ENCODE measurements at regions not wholly inside any gene's neighbourhood (a gene's known extent, or its start where the extent isn't known, plus 50 kb on each side); places are given as distances from the start of the nearest gene placed in this dataset.
"Not testable (repeated sequence)": the region's sequence is repeated elsewhere in the genome, so short reads cannot be mapped to it uniquely, and the experiment has no call there.

DNA sequence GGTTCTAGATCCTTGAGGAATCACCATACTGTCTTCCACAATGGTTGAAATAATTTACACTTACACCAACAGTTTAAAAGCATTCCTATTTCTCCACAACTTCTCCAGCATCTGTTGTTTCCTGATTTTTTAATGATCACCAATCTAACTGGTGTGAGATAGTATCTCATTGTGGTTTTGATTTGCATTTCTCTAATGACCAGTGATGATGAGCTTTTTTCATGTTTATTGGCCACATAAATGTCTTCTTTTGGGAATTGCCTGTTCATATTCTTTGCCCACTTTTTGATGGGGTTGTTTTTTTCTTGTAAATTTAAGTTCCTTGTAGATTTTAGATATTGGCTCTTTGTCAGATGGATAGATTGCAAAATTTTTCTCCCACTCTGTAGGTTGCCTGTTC lies 138.2 kb downstream of the CXCL12 start:
- in situ Hi-C loops (cut with HindIII; ENCODE audit: low sequenced_read_pairs) = not testable (repeated sequence)

DNA sequence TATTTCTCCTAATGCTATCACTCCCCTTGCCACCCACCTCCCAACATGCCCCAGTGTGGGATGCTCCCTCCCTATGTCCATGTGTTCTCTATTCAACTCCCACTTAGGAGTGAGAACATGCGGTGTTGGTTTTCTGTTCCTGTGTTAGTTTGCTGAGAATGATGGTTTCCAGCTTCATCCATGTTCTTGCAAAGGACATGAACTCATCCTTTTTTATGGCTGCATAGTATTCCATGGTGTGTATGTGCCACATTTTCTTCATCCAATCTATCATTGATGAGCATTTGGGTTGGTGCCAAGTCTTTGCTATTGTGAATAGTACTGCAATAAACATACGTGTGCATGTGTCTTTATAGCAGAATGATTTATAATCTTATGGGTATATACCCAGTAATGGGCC lies 138.6 kb downstream of the CXCL12 start:
- in situ Hi-C loops (cut with HindIII; ENCODE audit: low sequenced_read_pairs) = not testable (repeated sequence)

DNA sequence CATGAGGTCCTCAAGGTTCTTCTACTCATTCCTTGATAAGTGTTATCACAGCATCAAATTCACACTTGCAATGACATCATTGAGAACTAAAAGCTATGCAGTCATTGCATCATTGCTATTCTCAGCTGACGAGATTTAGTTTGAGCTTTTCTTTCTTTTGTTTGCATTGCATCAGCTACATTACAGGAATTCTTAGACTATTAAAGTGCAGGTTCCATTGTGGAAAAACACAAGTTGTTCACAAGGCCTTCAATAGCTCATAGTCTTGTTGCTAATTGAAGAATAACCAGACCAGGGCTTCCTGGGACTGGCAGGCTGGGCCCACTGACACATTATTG lies 139.3 kb downstream of the CXCL12 start:
- in situ Hi-C loops (cut with HindIII; ENCODE audit: low sequenced_read_pairs) = no loop called here

DNA sequence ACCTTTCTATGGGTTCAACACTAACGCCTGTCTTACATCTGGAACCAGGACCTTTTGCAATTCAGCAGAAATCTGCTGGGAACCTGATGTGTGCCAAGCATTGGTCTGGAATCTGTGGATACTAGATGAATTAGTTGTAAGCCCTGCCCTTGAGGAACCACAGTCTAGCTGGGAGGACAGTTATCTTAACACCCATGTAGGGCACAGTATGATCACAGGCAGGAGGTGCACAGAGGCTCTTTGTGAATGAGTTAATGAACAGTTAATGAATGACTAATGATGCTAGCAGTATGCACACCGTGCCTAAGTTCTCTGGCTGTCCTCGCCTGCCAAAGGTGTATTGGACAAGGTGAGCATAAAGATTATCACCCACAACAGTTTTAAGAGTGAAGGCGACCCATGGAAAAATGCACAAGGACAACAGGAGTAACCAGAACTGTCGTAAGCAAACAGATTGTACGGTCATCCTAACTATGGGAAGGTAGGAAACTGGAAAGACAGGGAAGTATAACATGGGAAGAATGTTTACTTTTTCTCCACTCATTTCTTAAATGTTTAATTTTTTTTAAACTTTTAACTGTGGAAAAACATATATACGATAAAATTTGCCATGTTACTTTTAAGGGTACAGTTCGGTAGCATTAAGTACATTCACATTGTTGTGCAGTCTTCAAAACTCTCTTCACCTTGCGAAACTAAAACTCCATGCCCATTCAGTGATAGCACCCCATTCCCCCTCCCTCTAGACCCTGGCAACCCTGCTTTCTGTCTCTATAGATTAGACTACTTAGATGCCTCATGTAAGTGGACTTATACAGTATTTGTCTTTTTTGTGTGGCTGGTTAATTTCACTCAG lies 139.9 kb downstream of the CXCL12 start:
- in situ Hi-C loops (cut with HindIII; ENCODE audit: low sequenced_read_pairs) = no loop called here

DNA sequence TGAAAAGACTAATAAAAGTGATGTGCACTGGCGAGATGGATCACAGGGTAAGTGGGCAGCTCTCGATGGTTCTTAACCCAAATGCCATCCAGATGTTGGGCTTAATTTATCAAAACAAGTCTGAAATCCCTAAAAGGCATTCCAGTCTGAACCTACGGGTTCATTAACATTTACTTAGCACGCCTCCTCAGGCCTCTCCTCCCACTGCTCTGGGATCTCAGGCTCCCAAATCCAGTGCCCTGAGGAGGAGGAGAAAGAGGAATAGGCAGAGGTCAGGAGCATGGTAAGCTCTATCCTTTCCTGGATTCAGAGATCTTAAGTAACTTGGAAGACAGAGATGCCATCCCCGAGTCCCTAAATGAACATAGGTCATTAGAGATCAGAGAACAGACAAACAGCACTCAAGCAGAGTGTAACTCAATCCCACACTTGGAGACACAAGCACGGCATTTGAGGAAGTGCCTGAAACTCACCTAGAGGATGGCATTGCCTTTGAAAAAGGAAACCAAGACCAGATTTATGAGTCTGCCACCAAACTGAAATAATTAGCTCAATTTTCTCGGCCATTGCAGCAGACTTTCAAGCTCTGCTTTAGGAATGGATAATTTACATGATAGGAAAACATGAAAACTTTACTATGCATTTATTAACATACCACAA lies 140.9 kb downstream of the CXCL12 start:
- in situ Hi-C loops (cut with HindIII; ENCODE audit: low sequenced_read_pairs) = no loop called here

DNA sequence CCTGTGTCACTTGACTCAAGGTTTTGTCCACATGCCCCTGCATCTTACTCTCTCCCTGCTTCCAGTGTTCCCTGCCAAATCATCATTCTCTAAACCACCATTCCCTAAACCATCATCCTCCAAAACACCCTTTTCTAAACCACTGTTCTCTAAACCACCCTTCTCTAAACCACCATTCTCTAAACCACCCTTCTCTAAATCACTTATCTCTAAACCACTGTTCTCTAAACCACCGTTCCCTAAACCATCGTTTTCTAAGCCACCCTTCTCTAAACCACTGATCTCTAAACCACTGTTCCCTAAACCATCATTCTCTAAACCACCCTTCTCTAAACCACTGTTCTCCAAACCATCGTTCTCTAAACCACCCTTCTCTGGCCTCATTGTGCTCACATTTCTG lies 142.1 kb downstream of the CXCL12 start:
- in situ Hi-C loops (cut with HindIII; ENCODE audit: low sequenced_read_pairs) = no loop called here

DNA sequence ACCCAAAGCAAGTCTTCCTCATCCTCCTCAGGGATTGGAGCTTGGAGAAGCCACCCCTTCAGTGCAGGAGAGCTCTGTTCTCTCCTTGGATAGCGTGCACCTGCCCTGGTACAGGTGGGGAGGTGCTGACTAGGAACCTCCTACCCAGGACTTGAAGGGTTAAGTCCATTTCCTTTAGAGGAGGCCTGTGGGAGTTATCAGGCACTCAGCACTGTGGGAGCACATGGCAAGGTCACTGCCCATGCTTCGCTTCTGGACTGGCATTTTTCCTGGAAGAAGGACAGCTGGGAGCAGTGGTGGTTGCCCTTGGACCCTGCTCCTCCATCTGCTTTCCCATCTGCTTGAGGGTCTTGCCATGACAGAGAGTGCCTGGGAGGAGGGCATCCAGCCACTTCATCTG lies 142.8 kb downstream of the CXCL12 start:
- in situ Hi-C loops (cut with HindIII; ENCODE audit: low sequenced_read_pairs) = no loop called here

DNA sequence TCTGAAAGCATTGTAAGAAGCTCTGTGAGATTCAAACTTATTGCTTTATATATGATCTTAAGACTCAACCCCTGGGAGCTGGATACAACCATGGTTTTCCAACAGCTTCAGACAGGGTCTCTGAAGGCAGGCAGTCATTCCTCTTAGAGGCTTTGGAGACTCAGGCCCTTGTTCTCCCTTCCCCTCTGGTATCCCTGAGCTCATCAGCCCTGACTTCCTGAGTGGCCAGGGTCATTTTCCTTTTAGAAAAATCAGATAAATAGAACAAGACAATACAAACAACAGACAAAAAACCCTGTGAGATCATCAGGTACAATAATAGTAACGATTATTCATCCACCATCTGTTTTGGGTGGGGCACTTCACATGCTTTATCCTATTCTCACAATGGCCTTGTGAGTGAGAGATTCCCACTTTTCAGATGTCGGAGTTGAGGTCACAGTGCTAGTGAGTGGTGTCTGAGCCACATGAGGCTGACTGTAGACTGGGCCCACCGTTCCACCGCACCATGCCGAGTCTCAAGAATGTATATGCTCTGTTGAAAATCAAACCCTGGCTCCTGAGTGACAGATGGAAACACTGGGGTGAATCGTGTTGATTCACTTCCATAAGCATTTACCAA lies 144.2 kb downstream of the CXCL12 start:
- in situ Hi-C loops (cut with HindIII; ENCODE audit: low sequenced_read_pairs) = no loop called here

DNA sequence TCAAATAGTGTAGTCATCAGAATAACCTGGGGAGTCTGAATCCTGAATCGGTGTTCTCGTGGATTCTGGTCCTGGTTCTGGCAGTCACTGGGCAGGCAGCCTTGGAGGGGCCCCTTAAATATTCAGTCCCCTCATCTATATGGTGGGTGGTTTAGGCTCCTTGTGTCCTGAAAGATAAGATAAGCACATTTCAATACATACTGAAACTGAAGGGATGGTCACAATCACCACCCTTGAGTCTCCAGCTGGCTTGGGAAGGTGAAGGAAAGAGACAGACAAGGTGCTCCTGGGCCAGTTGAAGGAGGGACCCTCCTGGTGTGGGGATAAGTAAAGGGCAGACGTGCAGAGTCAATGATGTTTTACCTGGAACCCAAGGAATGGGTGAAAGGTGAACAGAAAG lies 146.7 kb downstream of the CXCL12 start:
- in situ Hi-C loops (cut with HindIII; ENCODE audit: low sequenced_read_pairs) = no loop called here

DNA sequence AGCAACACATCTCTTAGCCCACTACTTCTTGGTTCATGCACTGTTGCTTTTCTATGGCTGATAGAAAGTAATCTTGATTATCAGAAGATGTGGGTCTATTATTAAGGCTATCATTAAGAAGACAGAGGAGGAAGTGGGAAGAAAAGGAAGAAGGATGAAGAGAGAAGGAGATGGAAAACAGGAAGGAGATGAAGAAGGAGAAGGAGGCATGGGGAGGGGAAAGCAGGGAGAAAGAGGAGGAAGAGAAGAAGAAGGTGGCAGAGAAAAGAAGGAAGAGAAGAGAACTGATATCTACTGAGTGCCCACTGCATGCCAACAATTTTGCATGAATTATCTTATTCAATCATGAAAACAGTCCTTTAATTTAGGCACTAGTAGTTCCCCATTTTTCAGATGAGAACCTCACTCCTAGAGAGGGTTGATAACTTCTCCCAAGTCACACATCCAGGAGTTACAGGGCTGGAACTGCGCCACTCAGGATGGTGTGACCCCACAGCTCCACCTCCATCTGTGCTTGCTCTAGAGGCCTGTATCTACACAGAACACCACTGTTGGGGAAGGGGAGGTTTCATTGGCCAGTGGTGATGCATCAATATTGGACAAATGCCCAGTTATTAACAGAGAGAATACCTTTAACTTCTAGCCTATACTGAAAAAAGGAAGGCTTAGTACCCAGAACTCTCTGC lies 147.4 kb downstream of the CXCL12 start:
- in situ Hi-C loops (cut with HindIII; ENCODE audit: low sequenced_read_pairs) = no loop called here

DNA sequence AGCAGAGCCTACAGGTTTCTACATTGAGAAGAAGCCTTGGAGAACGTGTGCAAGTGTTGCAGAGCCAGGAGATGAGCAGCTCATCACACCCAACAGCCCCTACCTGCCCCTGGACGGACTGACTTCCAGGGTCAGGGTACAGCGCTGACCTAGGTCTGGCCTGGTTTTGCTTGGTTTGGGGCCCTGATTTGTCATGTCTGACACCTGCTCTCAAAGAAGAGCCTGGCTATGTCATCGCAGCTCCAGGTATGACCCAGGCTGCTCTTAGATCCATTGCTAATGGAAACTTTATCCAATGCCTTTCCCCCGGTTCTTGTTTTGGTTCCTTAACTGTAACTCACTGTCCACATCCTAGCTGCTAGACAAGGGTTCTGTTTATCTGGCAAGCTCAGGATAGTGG lies 149.5 kb downstream of the CXCL12 start:
- in situ Hi-C loops (cut with HindIII; ENCODE audit: low sequenced_read_pairs) = no loop called here

DNA sequence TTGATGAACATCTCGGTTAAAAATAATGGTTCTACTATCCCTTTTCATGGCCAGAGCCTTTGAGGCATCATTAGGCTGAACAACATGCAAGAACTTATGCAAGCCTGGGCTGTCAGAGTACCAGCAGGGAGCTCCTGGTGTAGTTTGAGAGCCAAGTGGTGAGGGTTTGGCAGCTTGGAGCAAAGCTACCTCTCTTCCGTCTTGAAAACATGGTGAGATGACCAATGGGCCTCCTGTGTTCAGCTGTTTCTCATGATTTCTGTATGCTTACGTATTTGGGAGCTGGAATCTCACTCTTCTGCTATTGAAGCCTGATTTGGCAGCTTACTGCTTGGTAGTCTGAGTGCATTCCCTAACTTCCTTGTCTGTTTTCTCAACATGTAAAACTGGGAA lies 150.4 kb downstream of the CXCL12 start:
- in situ Hi-C loops (cut with HindIII; ENCODE audit: low sequenced_read_pairs) = no loop called here

DNA sequence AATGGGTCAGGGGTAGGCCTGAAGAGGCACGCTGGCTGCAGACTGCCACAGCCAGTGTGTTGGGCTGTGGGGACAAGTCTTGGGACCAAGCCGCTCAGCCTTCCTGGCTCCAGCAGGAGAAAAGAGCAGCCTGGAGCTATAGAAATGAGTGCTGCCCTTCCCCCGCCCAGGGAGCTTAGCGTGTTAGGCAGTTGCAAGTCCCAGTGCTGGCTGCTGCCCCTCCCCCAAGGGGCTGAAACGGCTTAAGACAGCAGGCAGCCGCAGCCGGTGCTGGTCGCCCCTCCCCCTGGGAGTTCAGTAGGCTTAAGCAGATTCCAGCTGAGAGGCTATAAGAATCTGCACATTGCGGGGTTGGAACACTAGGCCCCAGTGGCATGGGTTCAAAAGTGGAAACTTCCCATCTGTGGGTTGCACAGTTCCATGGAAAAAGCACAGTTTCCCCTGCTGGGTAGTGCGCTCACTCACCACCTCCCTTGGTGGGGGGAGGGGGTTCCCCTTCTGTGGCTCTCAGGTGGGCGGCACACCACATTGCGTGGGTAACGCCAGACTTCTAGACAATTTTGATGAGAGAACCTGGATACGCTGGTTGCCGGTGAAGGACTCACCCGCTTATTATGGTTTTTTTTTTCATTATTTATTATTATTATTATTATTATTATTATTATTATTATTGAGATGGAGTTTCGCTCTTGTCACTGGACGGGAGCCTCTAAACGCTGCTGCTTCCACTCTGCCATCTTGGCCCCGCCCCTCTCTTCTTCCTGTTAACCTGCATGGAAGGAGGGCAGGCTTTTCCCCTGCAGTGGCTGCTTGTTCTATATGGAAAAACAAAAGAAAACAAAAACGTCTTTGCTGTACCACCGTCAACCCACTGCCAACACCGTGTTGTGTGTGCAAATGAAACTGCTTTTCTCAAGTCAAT lies 151.1 kb downstream of the CXCL12 start:
- in situ Hi-C loops (cut with HindIII; ENCODE audit: low sequenced_read_pairs) = no loop called here

DNA sequence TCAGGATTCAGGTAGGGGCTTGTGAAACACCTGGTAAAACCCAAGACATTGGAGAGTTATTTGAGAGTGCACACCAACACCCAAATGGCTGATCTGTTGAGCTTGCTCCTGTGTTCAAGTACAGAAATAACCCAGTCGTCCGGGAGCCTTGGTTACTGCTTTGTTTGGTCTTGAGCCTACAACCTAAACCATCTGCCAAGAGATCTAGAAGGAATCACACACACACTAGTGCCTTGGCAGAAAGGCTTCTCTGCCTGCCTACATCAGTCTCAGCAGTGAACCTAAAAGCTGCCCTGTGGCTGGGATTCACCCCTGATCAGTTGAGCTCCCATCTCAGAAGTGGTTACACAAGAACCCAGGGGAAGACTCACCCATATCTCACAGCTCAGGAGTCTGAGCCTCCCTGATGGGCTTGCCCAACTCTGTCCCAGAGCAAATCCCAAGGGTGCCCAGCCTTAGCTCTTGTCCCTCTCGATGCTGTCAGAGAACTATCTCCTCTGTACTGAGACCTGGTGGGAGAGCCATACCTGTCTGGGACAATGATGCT lies 167.6 kb downstream of the CXCL12 start:
- in situ Hi-C loops (cut with HindIII; ENCODE audit: low sequenced_read_pairs) = no loop called here

DNA sequence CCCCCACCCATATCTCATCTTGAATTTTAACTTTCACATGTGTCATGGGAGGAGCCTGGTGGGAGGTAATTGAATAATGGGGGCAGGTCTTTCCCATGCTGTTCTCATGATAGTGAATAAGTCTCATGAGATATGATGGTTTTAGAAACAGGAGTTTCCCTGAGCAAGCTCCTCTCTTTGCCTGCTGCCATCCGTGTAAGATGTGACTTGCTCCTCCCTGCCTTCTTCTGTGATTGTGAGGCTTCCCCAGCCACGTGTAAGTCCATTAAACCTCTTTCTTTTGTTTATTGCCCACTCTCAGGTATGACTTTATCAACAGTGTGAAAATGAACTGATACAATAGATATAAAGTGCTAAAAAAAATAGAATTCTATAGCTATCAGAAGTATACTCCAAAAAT lies 168.8 kb downstream of the CXCL12 start:
- in situ Hi-C loops (cut with HindIII; ENCODE audit: low sequenced_read_pairs) = no loop called here

DNA sequence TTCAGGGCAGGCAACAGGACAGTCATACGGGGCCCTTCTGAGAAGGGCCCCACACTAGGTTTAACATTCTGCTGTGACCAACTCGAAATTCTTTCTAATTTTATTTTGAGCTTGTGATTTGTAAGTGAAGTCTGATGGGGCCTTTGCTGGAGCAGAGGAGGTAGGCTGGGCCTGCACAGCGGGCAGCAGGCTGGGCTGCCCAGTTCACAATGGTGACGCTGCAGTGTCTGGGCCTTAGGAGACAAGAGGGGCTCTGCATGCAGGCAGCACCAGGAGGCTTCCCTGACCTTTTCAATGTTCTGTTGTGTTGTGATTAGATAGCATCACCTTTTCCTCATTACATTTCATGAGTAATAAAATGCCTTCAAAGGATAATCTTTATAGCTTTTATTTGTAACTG lies 175.1 kb downstream of the CXCL12 start:
- in situ Hi-C loops (cut with HindIII; ENCODE audit: low sequenced_read_pairs) = no loop called here

DNA sequence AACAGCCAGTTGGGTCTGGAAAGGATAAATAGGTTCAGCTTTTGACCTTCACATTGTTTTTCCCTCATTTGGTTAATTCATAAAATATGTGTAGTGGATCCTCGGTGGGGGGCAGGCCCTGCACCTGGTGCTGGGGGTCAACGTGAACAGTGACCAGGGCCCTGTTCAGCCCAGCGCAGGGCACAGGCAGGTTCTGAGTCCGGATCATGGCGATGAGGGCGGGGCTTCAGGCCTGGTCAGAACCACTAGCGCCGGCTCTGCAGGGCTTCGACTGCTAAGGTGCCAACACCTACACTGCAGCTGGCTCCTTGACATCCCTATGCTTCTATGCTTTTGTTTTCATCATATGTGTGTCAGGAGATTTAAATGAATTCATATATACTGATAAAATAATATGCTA lies 177.7 kb downstream of the CXCL12 start:
- in situ Hi-C loops (cut with HindIII; ENCODE audit: low sequenced_read_pairs) = no loop called here

DNA sequence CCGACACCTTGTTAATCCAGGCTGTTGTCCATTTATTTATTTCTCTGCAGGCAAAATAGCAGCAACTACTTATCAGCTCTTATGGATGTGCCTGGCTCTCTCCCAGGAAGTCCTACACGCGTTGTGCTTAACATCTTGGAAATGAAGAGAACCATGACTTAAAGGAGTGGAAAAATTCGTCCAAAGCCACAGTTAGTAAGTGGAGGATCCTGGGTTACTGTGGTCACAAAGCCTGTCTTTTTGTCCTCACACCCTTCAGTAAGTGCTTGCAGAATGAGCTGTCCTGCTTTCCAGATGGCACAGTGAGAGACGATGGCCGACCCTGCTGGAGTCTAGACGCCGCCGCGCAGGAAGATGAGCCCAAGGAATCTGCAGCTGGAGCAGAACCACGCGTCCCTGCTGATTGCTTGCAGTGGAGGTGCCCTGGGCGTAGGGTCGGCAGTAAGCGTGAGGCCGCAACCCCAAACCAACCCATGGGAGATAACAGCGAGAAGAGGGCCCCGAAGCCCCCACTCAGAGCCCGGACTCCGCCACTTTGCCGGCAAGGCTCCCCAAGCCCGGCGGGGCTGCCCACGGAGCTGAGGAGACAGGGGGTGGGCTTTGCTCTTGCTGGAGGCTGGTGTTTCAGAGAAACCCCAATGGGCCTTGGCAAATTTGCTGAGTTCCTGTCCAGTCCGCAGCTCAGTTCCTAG lies 178.6 kb downstream of the CXCL12 start:
- in situ Hi-C loops (cut with HindIII; ENCODE audit: low sequenced_read_pairs) = no loop called here

DNA sequence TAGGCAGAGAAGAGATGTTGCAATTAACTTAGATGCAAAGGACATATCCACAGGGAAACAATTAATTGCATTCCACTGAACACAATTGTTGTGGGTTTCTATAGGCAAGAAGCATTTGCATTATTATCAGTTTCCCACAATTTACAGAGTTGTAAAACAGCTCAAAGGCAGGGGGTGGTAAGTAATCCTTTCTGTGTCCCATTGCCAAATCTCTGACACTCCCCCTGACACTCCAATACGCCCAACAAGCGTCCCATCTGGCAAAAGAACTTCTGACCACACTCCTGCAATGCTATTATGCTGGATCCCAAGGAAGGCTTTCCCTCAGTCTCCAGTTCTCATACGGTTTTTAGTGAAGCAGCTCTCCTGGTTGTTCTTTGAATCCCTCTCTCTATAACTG lies 179.8 kb downstream of the CXCL12 start:
- in situ Hi-C loops (cut with HindIII; ENCODE audit: low sequenced_read_pairs) = no loop called here

DNA sequence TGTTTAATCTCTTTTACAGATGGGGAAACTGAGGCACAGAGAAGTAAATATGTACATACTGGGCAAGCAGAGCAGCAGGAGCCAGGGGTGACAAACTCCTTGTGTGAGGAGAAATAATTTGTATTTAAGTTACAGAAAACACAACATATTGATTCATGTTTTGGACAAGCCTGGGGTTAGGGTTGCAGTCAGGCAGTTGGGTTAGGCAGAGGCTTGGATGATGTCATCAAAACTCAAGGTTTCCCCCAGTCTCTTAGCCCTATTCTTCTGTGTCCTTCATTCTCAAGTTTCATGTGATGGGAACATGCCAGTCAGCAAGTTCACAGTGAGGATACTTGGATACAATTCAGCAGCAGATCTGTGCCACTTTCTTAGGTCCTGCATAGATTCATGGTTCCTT lies 181.4 kb downstream of the CXCL12 start:
- in situ Hi-C loops (cut with HindIII; ENCODE audit: low sequenced_read_pairs) = no loop called here
